ENCODE measurements at regions not wholly inside any gene's neighbourhood (a gene's known extent, or its start where the extent isn't known, plus 50 kb on each side); places are given as distances from the start of the nearest gene placed in this dataset.
"Not testable (repeated sequence)": the region's sequence is repeated elsewhere in the genome, so short reads cannot be mapped to it uniquely, and the experiment has no call there.

GRCh38 chr5:32165-32564, 59.8 kb upstream of the PLEKHG4B start:
- Histone ChIP-seq H3K27ac (no peak overlapping the region), H3K9me3 (no peaks in the 10 kb centered on the region), H3K27me3 (peaks cover 29% of the 10 kb centered on the region), H3K4me1 (peaks cover 0 to 4% (median 0%) of the 10 kb centered on the region in 3 donors), H3K36me3 (no peaks in the 10 kb centered on the region), H3K4me3 (no peak overlapping the region)
- TF ChIP-seq POLR2AphosphoS5 (IDR thresholded peaks at IDR 0.05), result no peak
- TF ChIP-seq POLR2A (IDR thresholded peaks at IDR 0.05), result no peak
- no peak for TF ChIP-seq EP300 (IDR thresholded peaks at IDR 0.05)
- TF ChIP-seq CTCF (IDR thresholded peaks at IDR 0.05), result no peak
- 84 to 93% methylated on average over 3 of the region's 4 CpGs for WGBS, 2 donors (ENCODE audit: low coverage in 1 of 2)
- no peak for ATAC-seq

GRCh38 chr5:35521-35920, 56.4 kb upstream of the PLEKHG4B start:
- not testable (repeated sequence) for H3K4me3 ChIP-seq, ATAC-seq, H3K27ac ChIP-seq, H3K36me3 ChIP-seq, H3K9me3 ChIP-seq
- Histone ChIP-seq H3K4me1 (peaks cover 0 to 20% (median 0%) of the 10 kb centered on the region in 3 donors), H3K27me3 (peaks cover 21% of the 10 kb centered on the region)

- H3K4me3 ChIP-seq, H3K36me3 ChIP-seq, H3K9me3 ChIP-seq, H3K27ac ChIP-seq: not testable (repeated sequence)
- Histone ChIP-seq H3K27me3 (peaks cover 13% of the 10 kb centered on the region), H3K4me1 (peaks cover 0 to 20% (median 0%) of the 10 kb centered on the region in 3 donors)
- ATAC-seq, result peak; percentile 61
- 29 to 49% methylated on average over 7 to 8 of the region's 11 CpGs for WGBS, 2 donors (ENCODE audit: low coverage in 1 of 2)
Observed at GRCh38 chr5:37207-37606, 54.8 kb upstream of the PLEKHG4B start.

GRCh38 chr5:39979-40583, 51.9 kb upstream of the PLEKHG4B start:
- no peak overlapping the region for H3K27ac ChIP-seq
- no peak overlapping the region for H3K4me3 ChIP-seq
- 44 to 47% methylated on average over 11 to 13 of the region's 13 CpGs for WGBS, 2 donors (ENCODE audit: low coverage in 1 of 2)
- no peaks in the 10 kb centered on the region for H3K36me3 ChIP-seq
- no peaks in the 10 kb centered on the region for H3K27me3 ChIP-seq
- TF ChIP-seq EP300 (IDR thresholded peaks at IDR 0.05) (no peak), CTCF (IDR thresholded peaks at IDR 0.05) (no peak), POLR2A (IDR thresholded peaks at IDR 0.05) (no peak), POLR2AphosphoS5 (IDR thresholded peaks at IDR 0.05) (no peak)
- H3K9me3 ChIP-seq, result no peaks in the 10 kb centered on the region
- H3K4me1 ChIP-seq, result peaks cover 0 to 20% (median 0%) of the 10 kb centered on the region in 3 donors
- no peak for ATAC-seq
